ENCODE measurements at regions not wholly inside any gene's neighbourhood (a gene's known extent, or its start where the extent isn't known, plus 50 kb on each side); places are given as distances from the start of the nearest gene placed in this dataset.

DNA sequence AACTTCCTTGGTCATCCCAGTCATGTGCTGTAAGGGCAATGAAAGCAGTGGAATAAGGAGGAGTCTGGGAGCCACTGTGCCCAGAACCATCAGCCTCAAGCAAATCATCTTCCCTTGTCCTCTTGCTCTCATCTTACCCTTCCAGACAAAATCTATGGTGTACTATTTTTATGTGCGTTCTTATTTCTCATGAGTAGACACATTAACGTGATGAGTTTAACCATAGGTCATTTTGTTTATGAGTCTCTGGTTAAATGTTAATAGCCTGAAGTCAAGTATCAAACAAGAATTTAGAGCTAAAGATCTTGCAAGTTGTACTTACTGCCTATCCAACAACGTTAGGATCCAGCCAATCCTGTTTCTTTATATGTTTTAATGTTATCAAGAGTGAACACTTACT lies 495.3 kb downstream of the SPRY1 start:
- H3K27me3 ChIP-seq (replicated peaks; ENCODE audit: insufficient read depth): no peaks in the 10 kb centered on the region
- H2AFZ ChIP-seq: no peak overlapping the region
- H3K4me2 ChIP-seq (ENCODE audit: unreplicated experiment): no peak overlapping the region
- in situ Hi-C loops (cut with MboI): no loop called here
- 94 to 99% methylated on average over 3 of the region's 3 CpGs for whole genome bisulfite sequencing, 2 experiments (ENCODE audit: low coverage in 1 of 2, low lambda C conversion rate in 2 of 2, missing lambda C conversion rate in 2 of 2)
- no peaks in the 10 kb centered on the region for H3K36me3 ChIP-seq (ENCODE audit: low read depth)
- H3K9me2 ChIP-seq (ENCODE audit: insufficient read depth): no peaks in the 10 kb centered on the region
- H3K4me1 ChIP-seq (ENCODE audit: insufficient read depth): peaks cover 17% of the 10 kb centered on the region
- no peaks in the 10 kb centered on the region for H3K9me3 ChIP-seq (ENCODE audit: low read depth)
- H3F3A ChIP-seq (ENCODE audit: insufficient read depth): peaks cover 6% of the 10 kb centered on the region; the same call in 1 of the 2 replicates
- no peak overlapping the region for H3K4me3 ChIP-seq
- no peak overlapping the region for H3K9ac ChIP-seq
- H4K20me1 ChIP-seq (ENCODE audit: insufficient read depth): no peaks in the 10 kb centered on the region
- no peak for DNase-seq
- no peak overlapping the region for H3K27ac ChIP-seq
- no peak for TF ChIP-seq EZH2 (IDR thresholded peaks at IDR 0.05; ENCODE audit: insufficient read depth, poor library complexity, severe bottlenecking)
- TF ChIP-seq EZH2phosphoT487 (IDR thresholded peaks at IDR 0.05; ENCODE audit: insufficient read depth, low read depth): no peak
- H3K79me2 ChIP-seq (ENCODE audit: insufficient read depth): no peaks in the 10 kb centered on the region

- H3K4me2 ChIP-seq (ENCODE audit: unreplicated experiment): peak overlapping the region; percentile 35
- no peak overlapping the region for H3K4me3 ChIP-seq
- H3K9me2 ChIP-seq (ENCODE audit: insufficient read depth): no peaks in the 10 kb centered on the region
- no peak overlapping the region for H3K9ac ChIP-seq
- H3K27me3 ChIP-seq (replicated peaks; ENCODE audit: insufficient read depth): no peaks in the 10 kb centered on the region
- TF ChIP-seq EZH2phosphoT487 (IDR thresholded peaks at IDR 0.05; ENCODE audit: insufficient read depth, low read depth) (no peak), EZH2 (IDR thresholded peaks at IDR 0.05; ENCODE audit: insufficient read depth, poor library complexity, severe bottlenecking) (no peak)
- H3K27ac ChIP-seq: no peak overlapping the region
- 53 to 59% methylated on average over 4 of the region's 4 CpGs for WGBS, 2 experiments (ENCODE audit: low coverage in 1 of 2, low lambda C conversion rate in 2 of 2, missing lambda C conversion rate in 2 of 2)
- no peaks in the 10 kb centered on the region for H3K9me3 ChIP-seq (ENCODE audit: low read depth)
- no peaks in the 10 kb centered on the region for H4K20me1 ChIP-seq (ENCODE audit: insufficient read depth)
- peaks cover 6% of the 10 kb centered on the region; the same call in 1 of the 2 replicates for H3F3A ChIP-seq (ENCODE audit: insufficient read depth)
- H2AFZ ChIP-seq: 0 out of 2 replicates have a peak overlapping the region, but pooled peaks have one; percentile 11
- peak; percentile 2 for DNase-seq
- in situ Hi-C loops (cut with MboI): no loop called here
- H3K4me1 ChIP-seq (ENCODE audit: insufficient read depth): peaks cover 17% of the 10 kb centered on the region
- no peaks in the 10 kb centered on the region for H3K36me3 ChIP-seq (ENCODE audit: low read depth)
- H3K79me2 ChIP-seq (ENCODE audit: insufficient read depth): no peaks in the 10 kb centered on the region
These were observed 495.9 kb downstream of the SPRY1 start for GRCh38 chr4:123892368-123892976.

- Histone ChIP-seq H3K27me3 (replicated peaks; ENCODE audit: insufficient read depth) (no peaks in the 10 kb centered on the region), H3K27ac (no peak overlapping the region), H3K9ac (no peak overlapping the region), H3F3A (ENCODE audit: insufficient read depth) (peaks cover 6% of the 10 kb centered on the region; the same call in 1 of the 2 replicates), H3K4me2 (ENCODE audit: unreplicated experiment) (peak overlapping the region; percentile 35), H3K9me2 (ENCODE audit: insufficient read depth) (no peaks in the 10 kb centered on the region), H3K36me3 (ENCODE audit: low read depth) (no peaks in the 10 kb centered on the region), H2AFZ (peak overlapping the region; percentile 11; the same call in 1 of the 2 replicates), H3K4me1 (ENCODE audit: insufficient read depth) (peaks cover 17% of the 10 kb centered on the region), H3K9me3 (ENCODE audit: low read depth) (no peaks in the 10 kb centered on the region), H3K4me3 (no peak overlapping the region), H4K20me1 (ENCODE audit: insufficient read depth) (no peaks in the 10 kb centered on the region), H3K79me2 (ENCODE audit: insufficient read depth) (no peaks in the 10 kb centered on the region)
- TF ChIP-seq EZH2phosphoT487 (IDR thresholded peaks at IDR 0.05; ENCODE audit: insufficient read depth, low read depth) (no peak), EZH2 (IDR thresholded peaks at IDR 0.05; ENCODE audit: insufficient read depth, poor library complexity, severe bottlenecking) (no peak)
- 36 to 40% methylated on average over 9 of the region's 9 CpGs for WGBS, 2 experiments (ENCODE audit: low coverage in 1 of 2, low lambda C conversion rate in 2 of 2, missing lambda C conversion rate in 2 of 2)
- in situ Hi-C loops (cut with MboI): no loop called here
- DNase-seq: peak; percentile 43
These were observed 496.7 kb downstream of the SPRY1 start for GRCh38 chr4:123893011-123893981.

DNA sequence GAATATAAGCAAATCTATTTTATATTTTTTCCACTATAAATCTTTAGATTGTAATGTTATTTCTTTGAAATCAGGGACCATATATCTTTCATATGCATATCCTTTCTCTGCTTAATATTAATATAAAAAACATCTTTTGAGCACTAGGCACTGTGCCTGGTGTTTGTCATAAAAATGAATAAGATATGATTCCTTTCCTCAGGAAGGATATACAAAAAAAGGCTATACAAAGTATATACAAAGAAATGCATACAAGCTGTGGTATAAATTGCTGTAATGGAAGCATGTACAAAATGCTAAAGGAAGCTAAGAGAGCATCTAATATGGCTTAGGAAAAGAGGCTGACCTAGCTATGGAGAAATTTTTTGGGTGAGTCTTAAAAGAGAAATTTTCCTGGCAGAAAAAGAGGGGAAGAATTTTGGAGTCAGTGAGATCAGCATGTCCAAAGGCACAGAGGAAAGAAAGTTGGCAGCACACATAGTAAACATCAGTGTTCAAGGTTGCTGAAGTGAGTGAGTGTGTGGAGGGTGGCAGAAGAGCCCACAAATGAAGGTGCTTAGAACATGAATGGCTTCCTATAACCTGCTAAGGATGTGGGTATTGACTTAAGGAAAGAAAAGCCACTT lies 500.0 kb downstream of the SPRY1 start:
- H3K27me3 ChIP-seq (replicated peaks; ENCODE audit: insufficient read depth): no peaks in the 10 kb centered on the region
- H3K79me2 ChIP-seq (ENCODE audit: insufficient read depth): no peaks in the 10 kb centered on the region
- H3K4me3 ChIP-seq: no peak overlapping the region
- H3K4me2 ChIP-seq (ENCODE audit: unreplicated experiment): no peak overlapping the region
- in situ Hi-C loops (cut with MboI): no loop called here
- peaks cover 17% of the 10 kb centered on the region for H3K4me1 ChIP-seq (ENCODE audit: insufficient read depth)
- DNase-seq: peak; percentile 51
- no peaks in the 10 kb centered on the region for H3K36me3 ChIP-seq (ENCODE audit: low read depth)
- H3K9me2 ChIP-seq (ENCODE audit: insufficient read depth): no peaks in the 10 kb centered on the region
- H3K27ac ChIP-seq: no peak overlapping the region
- H3F3A ChIP-seq (ENCODE audit: insufficient read depth): peaks cover 6% of the 10 kb centered on the region; the same call in 1 of the 2 replicates
- no peaks in the 10 kb centered on the region for H4K20me1 ChIP-seq (ENCODE audit: insufficient read depth)
- no peak overlapping the region for H3K9ac ChIP-seq
- H2AFZ ChIP-seq: no peak overlapping the region
- no peak for TF ChIP-seq EZH2phosphoT487 (IDR thresholded peaks at IDR 0.05; ENCODE audit: insufficient read depth, low read depth)
- TF ChIP-seq EZH2 (IDR thresholded peaks at IDR 0.05; ENCODE audit: insufficient read depth, poor library complexity, severe bottlenecking): no peak
- H3K9me3 ChIP-seq (ENCODE audit: low read depth): no peaks in the 10 kb centered on the region
